Suprapubic skin (tissue), 3 donors: ENCODE measurements at regions not wholly inside any gene's neighbourhood (a gene's known extent, or its start where the extent isn't known, plus 50 kb on each side); places are given as distances from the start of the nearest gene placed in this dataset.

ENCODE experiments used
- CTCF ChIP-seq, 2 donors: fragments of 200-600 bp in 1 of 2; fragments of 450-650 bp in 1 of 2; sonication (generic) in 1 of 2; IDR thresholded peaks; one replicate each; pipeline ENCODE4 v1.5.1; 2016 to 2019; ENCODE audit warnings: antibody characterized with exemption in 2 of 2, mild to moderate bottlenecking in 1 of 2, moderate library complexity in 1 of 2
- EP300 ChIP-seq: sonication (generic); formaldehyde crosslinking; IDR thresholded peaks from one replicate; pipeline ENCODE4 v1.6.1; 2017; ENCODE audit warnings: antibody characterized with exemption
- POLR2A ChIP-seq, 2 donors: fragments of 450-650 bp; IDR thresholded peaks; one replicate each; pipeline ENCODE4 v1.6.1; 2017; ENCODE audit warnings: antibody characterized with exemption in 2 of 2, mild to moderate bottlenecking in 2 of 2, moderate library complexity in 2 of 2

- TF ChIP-seq CTCF (IDR thresholded peaks at IDR 0.05) (no peak), POLR2A (IDR thresholded peaks at IDR 0.05) (no peak), EP300 (no peak)
These were observed 458.6 kb upstream of the DCC start for GRCh38 chr18:51881394-51881793.
